ENCODE measurements at regions not wholly inside any gene's neighbourhood (a gene's known extent, or its start where the extent isn't known, plus 50 kb on each side); places are given as distances from the start of the nearest gene placed in this dataset.

DNA sequence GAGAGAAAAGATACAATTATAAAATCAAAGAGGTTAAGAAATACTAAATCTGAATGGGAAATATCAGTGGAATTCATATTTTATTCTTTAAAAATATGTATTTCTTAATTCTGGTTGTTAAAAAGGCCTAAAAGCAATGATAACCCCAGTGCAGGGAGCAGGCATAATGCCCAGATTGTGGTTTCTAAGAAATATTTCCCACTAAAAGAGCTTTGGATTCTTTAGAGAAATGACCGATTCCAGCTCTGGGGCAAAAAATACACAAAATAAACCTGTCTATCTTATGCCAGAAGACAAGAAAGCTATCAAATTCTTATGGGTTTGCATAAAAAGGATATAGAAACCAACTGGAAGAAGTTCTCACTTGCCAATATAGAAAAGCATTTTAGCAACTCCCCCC lies 71.6 kb downstream of the PDE6H start:
- DNase-seq (ENCODE audit: extremely low spot score): no peak
- ChIA-PET CTCF (no interaction called here), POLR2A (no interaction called here)
- TF ChIP-seq L3MBTL2 (conservative IDR thresholded peaks at IDR 0.05): no peak
- no peak for TF ChIP-seq SUZ12 (IDR thresholded peaks at IDR 0.05)
- TF ChIP-seq NFRKB (IDR thresholded peaks at IDR 0.05): no peak
- no peak for TF ChIP-seq TARDBP (IDR thresholded peaks at IDR 0.05)
- no peak for TF ChIP-seq HDGF (IDR thresholded peaks at IDR 0.05; ENCODE audit: borderline replicate concordance)
- TF ChIP-seq FOXM1 (IDR thresholded peaks at IDR 0.05; ENCODE audit: borderline replicate concordance): no peak
- no peak for TF ChIP-seq PKNOX1 (IDR thresholded peaks at IDR 0.05)
- TF ChIP-seq BHLHE40 (IDR thresholded peaks at IDR 0.05; ENCODE audit: borderline replicate concordance): no peak
- TF ChIP-seq CTBP1 (IDR thresholded peaks at IDR 0.05; ENCODE audit: borderline replicate concordance): no peak
- no peak for TF ChIP-seq ARNT (IDR thresholded peaks at IDR 0.05)
- TF ChIP-seq FOXK2 (IDR thresholded peaks at IDR 0.05): no peak
- no peak for TF ChIP-seq ELF4 (IDR thresholded peaks at IDR 0.05)

GRCh38 chr12:15045451-15045850 lies 72.6 kb downstream of the PDE6H start:
- DNase-seq (ENCODE audit: extremely low spot score): no peak
- ChIA-PET CTCF (no interaction called here), POLR2A (no interaction called here)
- no peak for TF ChIP-seq NFRKB (IDR thresholded peaks at IDR 0.05)
- no peak for TF ChIP-seq SP1 (IDR thresholded peaks at IDR 0.05)
- no peak for TF ChIP-seq PKNOX1 (IDR thresholded peaks at IDR 0.05)
- no peak for TF ChIP-seq LEF1 (IDR thresholded peaks at IDR 0.05; ENCODE audit: borderline replicate concordance)
- no peak for TF ChIP-seq CTBP1 (IDR thresholded peaks at IDR 0.05; ENCODE audit: borderline replicate concordance)
- no peak for TF ChIP-seq FOXA1 (IDR thresholded peaks at IDR 0.05)
- TF ChIP-seq SUZ12 (IDR thresholded peaks at IDR 0.05): no peak
- TF ChIP-seq FOXM1 (IDR thresholded peaks at IDR 0.05; ENCODE audit: borderline replicate concordance): no peak
- TF ChIP-seq ARNT (IDR thresholded peaks at IDR 0.05): no peak
- no peak for TF ChIP-seq TARDBP (IDR thresholded peaks at IDR 0.05)
- TF ChIP-seq ELF4 (IDR thresholded peaks at IDR 0.05): no peak
- no peak for TF ChIP-seq BHLHE40 (IDR thresholded peaks at IDR 0.05; ENCODE audit: borderline replicate concordance)
- no peak for TF ChIP-seq ZNF384 (IDR thresholded peaks at IDR 0.05)
- TF ChIP-seq L3MBTL2 (conservative IDR thresholded peaks at IDR 0.05): no peak
- TF ChIP-seq HDGF (IDR thresholded peaks at IDR 0.05; ENCODE audit: borderline replicate concordance): no peak

- ChIA-PET POLR2A (no interaction called here), CTCF (no interaction called here)
- TF ChIP-seq NFRKB (IDR thresholded peaks at IDR 0.05) (no peak), ZNF384 (IDR thresholded peaks at IDR 0.05) (no peak), BHLHE40 (IDR thresholded peaks at IDR 0.05; ENCODE audit: borderline replicate concordance) (no peak), ELF4 (IDR thresholded peaks at IDR 0.05) (no peak), HDGF (IDR thresholded peaks at IDR 0.05; ENCODE audit: borderline replicate concordance) (no peak), FOXK2 (IDR thresholded peaks at IDR 0.05) (no peak), L3MBTL2 (conservative IDR thresholded peaks at IDR 0.05) (no peak), FOXM1 (IDR thresholded peaks at IDR 0.05; ENCODE audit: borderline replicate concordance) (no peak)
- DNase-seq (ENCODE audit: extremely low spot score): no peak
Observed at GRCh38 chr12:15047611-15048010, 74.8 kb downstream of the PDE6H start.

DNA sequence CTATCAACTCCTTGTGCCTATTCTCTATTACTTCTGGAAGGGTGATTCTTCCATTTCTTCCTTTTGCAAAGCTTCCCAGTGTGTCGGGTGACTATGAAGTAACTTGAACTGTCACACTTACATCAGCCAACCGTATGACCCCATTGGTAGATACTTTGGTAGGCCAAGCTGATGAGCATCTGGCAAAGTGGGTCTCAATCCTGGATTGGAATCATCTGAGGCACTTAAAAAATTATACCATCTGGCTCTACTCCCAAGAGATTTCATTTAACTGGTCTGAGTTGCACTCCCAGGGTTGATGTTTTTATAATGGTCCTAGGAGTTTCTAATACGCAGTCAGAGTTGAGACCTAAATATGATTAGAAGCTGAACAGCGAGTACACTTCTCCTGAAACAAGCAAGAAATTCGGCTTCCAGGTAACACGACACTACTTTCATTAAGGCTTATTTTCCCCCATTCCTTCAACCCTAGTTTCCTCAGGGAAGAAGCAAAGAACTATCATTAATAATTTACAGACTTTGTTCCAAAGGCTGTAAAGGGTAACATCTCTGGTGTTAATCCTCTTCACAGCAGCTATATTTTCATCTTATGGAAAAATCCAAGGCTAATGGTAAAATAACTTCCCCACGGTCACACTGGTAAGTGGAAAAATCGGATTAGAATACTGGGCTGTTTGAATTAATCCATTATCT lies 76.8 kb downstream of the PDE6H start:
- TF ChIP-seq TARDBP (IDR thresholded peaks at IDR 0.05): no peak
- TF ChIP-seq SP1 (IDR thresholded peaks at IDR 0.05): no peak
- TF ChIP-seq CTBP1 (IDR thresholded peaks at IDR 0.05; ENCODE audit: borderline replicate concordance): no peak
- no peak for TF ChIP-seq HDGF (IDR thresholded peaks at IDR 0.05; ENCODE audit: borderline replicate concordance)
- TF ChIP-seq FOXK2 (IDR thresholded peaks at IDR 0.05): no peak
- no peak for TF ChIP-seq NFRKB (IDR thresholded peaks at IDR 0.05)
- TF ChIP-seq BHLHE40 (IDR thresholded peaks at IDR 0.05; ENCODE audit: borderline replicate concordance): no peak
- TF ChIP-seq LEF1 (IDR thresholded peaks at IDR 0.05; ENCODE audit: borderline replicate concordance): no peak
- TF ChIP-seq ZNF384 (IDR thresholded peaks at IDR 0.05): no peak
- TF ChIP-seq ELF4 (IDR thresholded peaks at IDR 0.05): no peak
- TF ChIP-seq PKNOX1 (IDR thresholded peaks at IDR 0.05): no peak
- TF ChIP-seq FOXA1 (IDR thresholded peaks at IDR 0.05): no peak
- TF ChIP-seq SUZ12 (IDR thresholded peaks at IDR 0.05): no peak
- no peak for TF ChIP-seq L3MBTL2 (conservative IDR thresholded peaks at IDR 0.05)
- TF ChIP-seq ARNT (IDR thresholded peaks at IDR 0.05): no peak
- TF ChIP-seq FOXM1 (IDR thresholded peaks at IDR 0.05; ENCODE audit: borderline replicate concordance): no peak
- CTCF ChIA-PET: no interaction called here
- no peak for DNase-seq (ENCODE audit: extremely low spot score)
- POLR2A ChIA-PET: no interaction called here

- TF ChIP-seq FOXK2 (IDR thresholded peaks at IDR 0.05): no peak
- no peak for TF ChIP-seq BHLHE40 (IDR thresholded peaks at IDR 0.05; ENCODE audit: borderline replicate concordance)
- TF ChIP-seq SUZ12 (IDR thresholded peaks at IDR 0.05): no peak
- TF ChIP-seq TARDBP (IDR thresholded peaks at IDR 0.05): no peak
- TF ChIP-seq HDGF (IDR thresholded peaks at IDR 0.05; ENCODE audit: borderline replicate concordance): no peak
- TF ChIP-seq FOXA1 (IDR thresholded peaks at IDR 0.05): no peak
- TF ChIP-seq CTBP1 (IDR thresholded peaks at IDR 0.05; ENCODE audit: borderline replicate concordance): no peak
- no peak for TF ChIP-seq ELF4 (IDR thresholded peaks at IDR 0.05)
- no peak for TF ChIP-seq ZNF384 (IDR thresholded peaks at IDR 0.05)
- no peak for DNase-seq (ENCODE audit: extremely low spot score)
- ChIA-PET CTCF (no interaction called here), POLR2A (no interaction called here)
Observed at GRCh38 chr12:15050659-15051058, 77.8 kb downstream of the PDE6H start.

GRCh38 chr12:15052691-15053090 lies 79.8 kb downstream of the PDE6H start:
- TF ChIP-seq BHLHE40 (IDR thresholded peaks at IDR 0.05; ENCODE audit: borderline replicate concordance) (no peak), PKNOX1 (IDR thresholded peaks at IDR 0.05) (no peak), ELF4 (IDR thresholded peaks at IDR 0.05) (no peak), LEF1 (IDR thresholded peaks at IDR 0.05; ENCODE audit: borderline replicate concordance) (no peak), CTBP1 (IDR thresholded peaks at IDR 0.05; ENCODE audit: borderline replicate concordance) (no peak), NFRKB (IDR thresholded peaks at IDR 0.05) (no peak), HDGF (IDR thresholded peaks at IDR 0.05; ENCODE audit: borderline replicate concordance) (no peak), ARNT (IDR thresholded peaks at IDR 0.05) (no peak), FOXA1 (IDR thresholded peaks at IDR 0.05) (no peak), L3MBTL2 (conservative IDR thresholded peaks at IDR 0.05) (no peak), ZNF384 (IDR thresholded peaks at IDR 0.05) (no peak), TARDBP (IDR thresholded peaks at IDR 0.05) (no peak), FOXM1 (IDR thresholded peaks at IDR 0.05; ENCODE audit: borderline replicate concordance) (no peak), SUZ12 (IDR thresholded peaks at IDR 0.05) (no peak)
- DNase-seq (ENCODE audit: extremely low spot score): no peak
- POLR2A ChIA-PET: no interaction called here
- CTCF ChIA-PET: no interaction called here
